ENCODE measurements at regions not wholly inside any gene's neighbourhood (a gene's known extent, or its start where the extent isn't known, plus 50 kb on each side); places are given as distances from the start of the nearest gene placed in this dataset.
A peak's percentile ranks its signal among the peaks of the same experiment; 100 is the strongest.

DNA sequence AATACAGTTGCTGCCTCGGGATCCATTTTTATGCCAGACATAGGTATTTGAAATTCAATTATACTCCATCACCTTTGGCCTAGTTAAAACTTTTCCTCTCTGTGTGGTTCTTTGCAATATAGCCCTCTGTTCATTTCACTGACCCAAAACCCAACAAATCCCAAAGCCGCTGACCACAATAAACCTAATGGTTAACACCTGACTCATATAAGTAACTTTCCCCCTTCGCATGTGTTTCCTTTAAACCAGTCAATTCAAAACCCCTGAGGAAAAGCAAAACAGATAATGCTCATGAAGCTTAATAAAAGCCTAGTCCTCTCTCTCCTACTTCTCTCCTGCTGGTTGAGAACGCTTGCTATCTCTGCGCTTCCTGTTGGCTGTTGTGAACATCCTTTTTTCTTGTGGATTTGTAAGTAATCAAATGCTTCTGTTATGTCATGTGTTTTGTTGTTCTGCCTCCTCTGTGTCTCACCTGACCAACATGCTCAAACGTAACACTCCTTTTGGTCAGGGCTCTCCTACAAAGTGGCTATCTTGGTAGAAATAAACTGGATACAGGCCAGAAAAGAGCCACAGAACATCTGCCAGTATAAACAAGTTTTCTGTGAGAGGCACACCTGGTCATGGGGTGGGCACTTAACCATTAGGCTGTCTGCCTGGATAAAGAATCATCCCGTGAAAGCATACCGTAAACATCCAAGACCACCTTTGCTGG, 652.6 kb downstream of the METTL15 start:
- no peak overlapping the region for H3K4me3 ChIP-seq (replicated peaks in 1 of 3)
- 66 to 68% methylated on average over 8 of the region's 8 CpGs for WGBS, 2 donors
- intact Hi-C loops (cut with DNase I): no loop called here
- no peaks in the 10 kb centered on the region for H3K36me3 ChIP-seq
- H3K4me1 ChIP-seq: peaks cover 7 to 9% of the 10 kb centered on the region in 2 donors
- TF ChIP-seq, protein P1, sequence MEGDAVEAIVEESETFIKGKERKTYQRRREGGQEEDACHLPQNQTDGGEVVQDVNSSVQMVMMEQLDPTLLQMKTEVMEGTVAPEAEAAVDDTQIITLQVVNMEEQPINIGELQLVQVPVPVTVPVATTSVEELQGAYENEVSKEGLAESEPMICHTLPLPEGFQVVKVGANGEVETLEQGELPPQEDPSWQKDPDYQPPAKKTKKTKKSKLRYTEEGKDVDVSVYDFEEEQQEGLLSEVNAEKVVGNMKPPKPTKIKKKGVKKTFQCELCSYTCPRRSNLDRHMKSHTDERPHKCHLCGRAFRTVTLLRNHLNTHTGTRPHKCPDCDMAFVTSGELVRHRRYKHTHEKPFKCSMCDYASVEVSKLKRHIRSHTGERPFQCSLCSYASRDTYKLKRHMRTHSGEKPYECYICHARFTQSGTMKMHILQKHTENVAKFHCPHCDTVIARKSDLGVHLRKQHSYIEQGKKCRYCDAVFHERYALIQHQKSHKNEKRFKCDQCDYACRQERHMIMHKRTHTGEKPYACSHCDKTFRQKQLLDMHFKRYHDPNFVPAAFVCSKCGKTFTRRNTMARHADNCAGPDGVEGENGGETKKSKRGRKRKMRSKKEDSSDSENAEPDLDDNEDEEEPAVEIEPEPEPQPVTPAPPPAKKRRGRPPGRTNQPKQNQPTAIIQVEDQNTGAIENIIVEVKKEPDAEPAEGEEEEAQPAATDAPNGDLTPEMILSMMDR (IDR thresholded peaks at IDR 0.05): no peak
- TF ChIP-seq POLR2A (IDR thresholded peaks at IDR 0.05): no peak
- no peak overlapping the region for H3K27ac ChIP-seq
- no peaks in the 10 kb centered on the region for H3K9me3 ChIP-seq
- DNase-seq: peak; percentile 19
- H3K27me3 ChIP-seq: no peaks in the 10 kb centered on the region

DNA sequence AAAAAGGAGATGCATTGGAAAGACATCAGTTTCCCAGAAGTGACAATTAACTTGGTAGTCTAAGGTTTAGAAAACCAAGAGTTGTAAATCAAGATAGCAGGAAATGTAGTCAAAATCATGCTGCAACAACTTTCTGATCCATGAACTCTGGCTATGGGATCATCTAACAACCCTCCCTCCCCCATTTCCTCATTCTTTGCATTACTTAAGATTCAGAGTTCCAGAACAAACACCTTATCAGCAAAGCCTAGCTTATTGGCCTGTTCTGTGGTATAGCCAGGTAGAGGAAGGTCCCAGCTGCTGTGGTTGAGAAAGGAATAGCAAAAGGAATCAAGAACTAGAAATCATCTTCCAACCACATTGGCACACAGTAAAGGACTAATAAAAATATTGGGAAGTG, 651.1 kb downstream of the METTL15 start:
- Histone ChIP-seq H3K9me3 (no peaks in the 10 kb centered on the region), H3K4me3 (replicated peaks in 1 of 3) (no peak overlapping the region), H3K4me1 (peaks cover 7 to 9% of the 10 kb centered on the region in 2 donors), H3K36me3 (no peaks in the 10 kb centered on the region), H3K27me3 (no peaks in the 10 kb centered on the region), H3K27ac (no peak overlapping the region)
- no peak for DNase-seq
- intact Hi-C loops (cut with DNase I): no loop called here
- TF ChIP-seq POLR2A (IDR thresholded peaks at IDR 0.05): no peak
- TF ChIP-seq, protein P1 (IDR thresholded peaks at IDR 0.05): no peak

DNA sequence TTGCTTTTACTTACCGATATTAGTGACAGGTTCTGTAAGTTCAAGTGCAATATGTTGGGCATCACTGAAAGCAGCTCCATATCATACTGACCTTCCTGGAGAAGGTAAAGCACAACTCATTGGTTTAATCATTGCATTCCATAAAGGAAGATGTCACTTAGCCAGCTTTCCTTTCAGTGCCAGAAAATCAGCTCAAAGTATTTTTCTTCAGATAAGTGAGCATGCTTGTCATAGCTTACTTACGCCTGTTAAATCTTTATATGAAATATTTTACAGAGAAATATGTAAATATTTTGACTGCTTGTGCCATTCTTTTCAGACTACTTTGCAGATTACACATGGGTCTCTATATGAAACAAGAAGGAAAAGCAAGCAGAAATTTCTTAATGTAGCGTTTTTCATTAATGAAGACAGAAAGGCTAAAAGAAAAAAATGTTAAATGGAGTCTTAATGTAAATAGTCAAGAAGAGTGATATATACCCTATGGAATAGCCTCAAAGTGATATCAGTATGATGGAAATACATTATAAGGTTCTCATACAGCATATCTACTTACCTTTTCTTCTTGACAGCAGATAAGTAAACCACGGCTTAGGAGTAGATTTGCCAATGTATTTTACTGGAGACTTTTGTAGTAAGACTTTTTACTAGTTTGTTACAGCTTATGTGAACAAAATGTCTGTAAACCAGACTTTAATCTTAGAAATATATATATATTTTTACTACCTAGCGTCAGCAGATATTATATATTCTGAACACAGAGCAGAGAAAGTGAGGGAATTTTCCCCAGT, 649.7 kb downstream of the METTL15 start:
- Histone ChIP-seq H3K4me1 (peaks cover 7 to 9% of the 10 kb centered on the region in 2 donors), H3K36me3 (no peaks in the 10 kb centered on the region), H3K4me3 (replicated peaks in 1 of 3) (no peak overlapping the region), H3K9me3 (no peaks in the 10 kb centered on the region), H3K27me3 (no peaks in the 10 kb centered on the region), H3K27ac (no peak overlapping the region)
- TF ChIP-seq, protein P1 (IDR thresholded peaks at IDR 0.05): no peak
- TF ChIP-seq POLR2A (IDR thresholded peaks at IDR 0.05): no peak
- 83 to 84% methylated on average over 5 of the region's 5 CpGs for WGBS, 2 donors
- no peak for DNase-seq
- intact Hi-C loops (cut with DNase I): no loop called here

DNA sequence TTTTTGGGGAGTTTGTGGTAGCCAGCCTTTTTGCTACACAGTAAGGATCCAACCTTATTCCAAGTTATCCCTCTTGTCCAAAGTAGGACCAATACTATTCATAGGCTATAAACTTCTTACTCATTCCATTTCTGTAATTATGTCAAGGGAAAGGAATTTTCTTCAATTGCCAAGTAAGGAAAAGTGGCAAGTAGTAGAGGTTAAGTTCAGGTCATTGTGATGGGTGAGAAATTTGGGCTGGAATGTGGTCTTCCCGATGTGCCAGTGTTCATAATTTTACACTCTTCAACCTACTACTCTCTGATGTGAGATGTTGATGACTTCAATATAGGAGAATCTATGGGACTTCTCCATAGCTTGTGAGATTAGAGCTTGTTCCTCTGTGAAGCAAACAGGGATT, 648.8 kb downstream of the METTL15 start:
- Histone ChIP-seq H3K27me3 (no peaks in the 10 kb centered on the region), H3K36me3 (no peaks in the 10 kb centered on the region), H3K4me1 (peaks cover 7 to 9% of the 10 kb centered on the region in 2 donors), H3K27ac (no peak overlapping the region), H3K4me3 (replicated peaks in 1 of 3) (no peak overlapping the region), H3K9me3 (no peaks in the 10 kb centered on the region)
- intact Hi-C loops (cut with DNase I): no loop called here
- no peak for DNase-seq
- no peak for TF ChIP-seq POLR2A (IDR thresholded peaks at IDR 0.05)
- TF ChIP-seq, protein P1 (IDR thresholded peaks at IDR 0.05): no peak
- 43 to 54% methylated on average over 1 of the region's 1 CpG for WGBS, 2 donors

DNA sequence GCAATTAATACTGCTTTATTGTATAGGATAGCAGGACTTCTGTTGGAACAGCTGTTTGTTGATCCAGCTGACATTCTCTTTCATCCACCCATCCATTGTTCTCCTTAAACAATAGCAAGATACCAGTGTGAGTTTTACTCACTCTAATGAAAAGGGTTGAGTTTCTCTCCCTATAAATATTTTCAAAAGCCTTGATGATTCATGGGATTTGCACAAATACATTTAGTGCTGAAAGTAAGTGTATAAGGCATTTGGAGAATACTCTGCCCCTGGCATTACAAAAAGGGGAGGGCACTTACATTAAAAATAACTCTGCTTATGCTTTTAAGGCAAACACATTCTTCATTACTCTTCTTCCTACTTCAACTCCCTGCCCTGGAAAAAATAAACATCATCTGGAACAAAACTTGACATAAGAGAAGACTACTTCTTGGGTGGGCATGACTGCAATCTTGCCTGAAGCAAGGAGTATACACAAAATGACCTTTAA, 634.9 kb downstream of the METTL15 start:
- H3K4me1 ChIP-seq: no peaks in the 10 kb centered on the region
- no peaks in the 10 kb centered on the region for H3K36me3 ChIP-seq
- DNase-seq: no peak
- H3K27me3 ChIP-seq: no peaks in the 10 kb centered on the region
- TF ChIP-seq, protein P1 (IDR thresholded peaks at IDR 0.05): no peak
- TF ChIP-seq POLR2A (IDR thresholded peaks at IDR 0.05): no peak
- H3K4me3 ChIP-seq (replicated peaks in 1 of 3): no peak overlapping the region
- H3K27ac ChIP-seq: no peak overlapping the region
- H3K9me3 ChIP-seq: no peaks in the 10 kb centered on the region
- intact Hi-C loops (cut with DNase I): no loop called here

Data from thyroid gland (tissue), 4 donors.